Neural progenitor cell (in vitro differentiated cells): ENCODE measurements at regions not wholly inside any gene's neighbourhood (a gene's known extent, or its start where the extent isn't known, plus 50 kb on each side); places are given as distances from the start of the nearest gene placed in this dataset.

Source experiments
- CTCF ChIP-seq: fragments of 200-600 bp; sonication (generic); IDR thresholded peaks from 2 replicates; pipeline ENCODE4 v1.5.1; 2017; ENCODE audit warnings: antibody characterized with exemption, mild to moderate bottlenecking
- EZH2 ChIP-seq: fragments of 200-600 bp; sonication (generic); IDR thresholded peaks from 2 replicates; pipeline ENCODE4 v1.6.1; 2017; ENCODE audit warnings: antibody characterized with exemption, mild to moderate bottlenecking, moderate library complexity

GRCh38 chr3:70800951-70801350, 488.5 kb upstream of the MDFIC2 start:
- TF ChIP-seq CTCF, result no peak
- no peak for TF ChIP-seq EZH2
